Neural progenitor cell (in vitro differentiated cells): ENCODE measurements at regions not wholly inside any gene's neighbourhood (a gene's known extent, or its start where the extent isn't known, plus 50 kb on each side); places are given as distances from the start of the nearest gene placed in this dataset.

Experiments used
- DNase-seq: peaks from one replicate; pipeline ENCODE4 v3.0.0-alpha.2; 2016; ENCODE audit warnings: low spot score
- H2AFZ ChIP-seq: fragments of 200-600 bp; sonication (generic); replicated peaks from 2 replicates; pipeline ENCODE4 v1.6.1; 2016; ENCODE audit warnings: antibody characterized with exemption
- H3F3A ChIP-seq: fragments of 200-600 bp; sonication (generic); 2 replicates; pipeline ENCODE4 v1.6.1; 2016; ENCODE audit warnings: antibody characterized with exemption, low read depth
- H3K27ac ChIP-seq: fragments of 200-600 bp; sonication (generic); 2 replicates; pipeline ENCODE4 v1.5.1; 2016; ENCODE audit warnings: mild to moderate bottlenecking
- H3K27me3 ChIP-seq: fragments of 200-600 bp; sonication (generic); 2 replicates; pipeline ENCODE4 v1.6.1; 2016; ENCODE audit warnings: mild to moderate bottlenecking, moderate library complexity
- H3K36me3 ChIP-seq: fragments of 200-600 bp; sonication (generic); 2 replicates; pipeline ENCODE4 v1.5.1; 2016
- H3K4me1 ChIP-seq: fragments of 200-600 bp; sonication (generic); 2 replicates; pipeline ENCODE4 v1.6.1; 2016; ENCODE audit warnings: mixed run types
- H3K4me2 ChIP-seq: fragments of 200-600 bp; sonication (generic); 2 replicates; pipeline ENCODE4 v1.6.1; 2016
- H3K4me3 ChIP-seq: fragments of 200-600 bp; sonication (generic); 2 replicates; pipeline ENCODE4 v1.5.1; 2016
- H3K79me2 ChIP-seq: fragments of 200-600 bp; sonication (generic); 2 replicates; pipeline ENCODE4 v1.6.1; 2016; ENCODE audit warnings: low read depth
- H3K9ac ChIP-seq: fragments of 200-600 bp; sonication (generic); 2 replicates; pipeline ENCODE4 v1.6.1; 2016
- H3K9me3 ChIP-seq: fragments of 200-600 bp; sonication (generic); 2 replicates; pipeline ENCODE4 v1.5.1; 2016; ENCODE audit warnings: low read depth
- H4K20me1 ChIP-seq: fragments of 200-600 bp; sonication (generic); 2 replicates; pipeline ENCODE4 v1.6.1; 2016; ENCODE audit warnings: low read depth
- H3K27ac Mint-ChIP-seq: 3 replicates; pipeline ENCODE4 v1.8.0; 2021; ENCODE audit warnings: mixed read lengths
- H3K27me3 Mint-ChIP-seq: 2 replicates; pipeline ENCODE4 v1.8.0; 2022; ENCODE audit warnings: low read depth, mild to moderate bottlenecking, inconsistent platforms, moderate library complexity, mixed read lengths; ENCODE audit not compliant: insufficient read depth
- H3K36me3 Mint-ChIP-seq: 3 replicates; pipeline ENCODE4 v1.8.0; 2021; ENCODE audit warnings: mixed read lengths
- H3K4me1 Mint-ChIP-seq: 3 replicates; pipeline ENCODE4 v1.8.0; 2021; ENCODE audit warnings: mixed read lengths
- H3K4me3 Mint-ChIP-seq: 3 replicates; pipeline ENCODE4 v1.8.0; 2021; ENCODE audit warnings: mild to moderate bottlenecking, moderate library complexity, mixed read lengths
- H3K9me3 Mint-ChIP-seq: 3 replicates; pipeline ENCODE4 v1.8.0; 2020; ENCODE audit warnings: mixed read lengths
- CTCF ChIP-seq: fragments of 200-600 bp; sonication (generic); IDR thresholded peaks from 2 replicates; pipeline ENCODE4 v1.5.1; 2017; ENCODE audit warnings: antibody characterized with exemption, mild to moderate bottlenecking
- EZH2 ChIP-seq: fragments of 200-600 bp; sonication (generic); IDR thresholded peaks from 2 replicates; pipeline ENCODE4 v1.6.1; 2017; ENCODE audit warnings: antibody characterized with exemption, mild to moderate bottlenecking, moderate library complexity
- EZH2phosphoT487 ChIP-seq: fragments of 200-600 bp; sonication (generic); IDR thresholded peaks from 2 replicates; pipeline ENCODE4 v1.6.1; 2017; ENCODE audit warnings: antibody characterized with exemption

- H3K36me3 ChIP-seq = no peaks in the 10 kb centered on the region
- Mint-ChIP-seq H3K27me3 (peaks cover 2% of the 10 kb centered on the region), H3K4me1 (no peaks in the 10 kb centered on the region), H3K36me3 (no peaks in the 10 kb centered on the region), H3K4me3 (no peak overlapping the region), H3K9me3 (no peaks in the 10 kb centered on the region), H3K27ac (no peak overlapping the region)
- H3K27ac ChIP-seq = no peak overlapping the region
- DNase-seq = no peak
- H3K79me2 ChIP-seq = no peaks in the 10 kb centered on the region
- H3K4me1 ChIP-seq = no peaks in the 10 kb centered on the region
- H3K4me2 ChIP-seq = no peak overlapping the region
- no peaks in the 10 kb centered on the region for H3K27me3 ChIP-seq
- TF ChIP-seq EZH2phosphoT487 = no peak
- TF ChIP-seq CTCF = no peak
- TF ChIP-seq EZH2 = no peak
- H3K9ac ChIP-seq = no peak overlapping the region
- no peaks in the 10 kb centered on the region for H4K20me1 ChIP-seq
- no peaks in the 10 kb centered on the region for H3K9me3 ChIP-seq
- H3F3A ChIP-seq = no peaks in the 10 kb centered on the region
- no peak overlapping the region for H2AFZ ChIP-seq
- no peak overlapping the region for H3K4me3 ChIP-seq
Observed at GRCh38 chr3:36212251-36212650, 168.1 kb upstream of the STAC start.

GRCh38 chr3:36214460-36214859, 165.8 kb upstream of the STAC start:
- Mint-ChIP-seq H3K4me3 (no peak overlapping the region), H3K27me3 (peaks cover 2% of the 10 kb centered on the region), H3K4me1 (no peaks in the 10 kb centered on the region), H3K36me3 (no peaks in the 10 kb centered on the region), H3K27ac (no peak overlapping the region), H3K9me3 (no peaks in the 10 kb centered on the region)
- H3F3A ChIP-seq = no peaks in the 10 kb centered on the region
- no peaks in the 10 kb centered on the region for H3K36me3 ChIP-seq
- H3K4me2 ChIP-seq = no peak overlapping the region
- no peak overlapping the region for H3K4me3 ChIP-seq
- H4K20me1 ChIP-seq = no peaks in the 10 kb centered on the region
- H3K9me3 ChIP-seq = no peaks in the 10 kb centered on the region
- H3K27ac ChIP-seq = no peak overlapping the region
- TF ChIP-seq EZH2 (no peak), CTCF (no peak), EZH2phosphoT487 (no peak)
- H3K27me3 ChIP-seq = no peaks in the 10 kb centered on the region
- no peak overlapping the region for H3K9ac ChIP-seq
- H3K4me1 ChIP-seq = no peaks in the 10 kb centered on the region
- H3K79me2 ChIP-seq = no peaks in the 10 kb centered on the region
- DNase-seq = no peak
- peak overlapping the region; percentile 47 for H2AFZ ChIP-seq

- Histone ChIP-seq H3K27me3 (no peaks in the 10 kb centered on the region), H3K4me3 (no peak overlapping the region), H3K9me3 (no peaks in the 10 kb centered on the region), H2AFZ (no peak overlapping the region), H3K4me1 (no peaks in the 10 kb centered on the region), H3K27ac (no peak overlapping the region), H4K20me1 (no peaks in the 10 kb centered on the region), H3K9ac (no peak overlapping the region), H3K36me3 (no peaks in the 10 kb centered on the region), H3F3A (no peaks in the 10 kb centered on the region), H3K4me2 (no peak overlapping the region), H3K79me2 (no peaks in the 10 kb centered on the region)
- Mint-ChIP-seq H3K4me1 (no peaks in the 10 kb centered on the region), H3K9me3 (no peaks in the 10 kb centered on the region), H3K27me3 (peaks cover 2% of the 10 kb centered on the region), H3K36me3 (no peaks in the 10 kb centered on the region), H3K27ac (no peak overlapping the region), H3K4me3 (no peak overlapping the region)
- DNase-seq = no peak
- no peak for TF ChIP-seq EZH2
Observed at GRCh38 chr3:36215241-36215640, 165.1 kb upstream of the STAC start.

- Mint-ChIP-seq H3K27me3 (no peaks in the 10 kb centered on the region), H3K27ac (no peak overlapping the region), H3K4me1 (no peaks in the 10 kb centered on the region), H3K36me3 (no peaks in the 10 kb centered on the region), H3K4me3 (no peak overlapping the region), H3K9me3 (no peaks in the 10 kb centered on the region)
- TF ChIP-seq EZH2 = no peak
- TF ChIP-seq EZH2phosphoT487 = no peak
- TF ChIP-seq CTCF = no peak
- Histone ChIP-seq H3K9ac (no peak overlapping the region), H3K79me2 (no peaks in the 10 kb centered on the region), H3K4me1 (no peaks in the 10 kb centered on the region), H3K36me3 (no peaks in the 10 kb centered on the region), H3K9me3 (no peaks in the 10 kb centered on the region), H3K4me2 (no peak overlapping the region), H3K27me3 (no peaks in the 10 kb centered on the region), H3F3A (no peaks in the 10 kb centered on the region), H2AFZ (no peak overlapping the region), H4K20me1 (no peaks in the 10 kb centered on the region), H3K27ac (no peak overlapping the region), H3K4me3 (no peak overlapping the region)
- DNase-seq = no peak
Observed at GRCh38 chr3:36219398-36219797, 160.9 kb upstream of the STAC start.
